ENCODE measurements at regions not wholly inside any gene's neighbourhood (a gene's known extent, or its start where the extent isn't known, plus 50 kb on each side); places are given as distances from the start of the nearest gene placed in this dataset.

DNA sequence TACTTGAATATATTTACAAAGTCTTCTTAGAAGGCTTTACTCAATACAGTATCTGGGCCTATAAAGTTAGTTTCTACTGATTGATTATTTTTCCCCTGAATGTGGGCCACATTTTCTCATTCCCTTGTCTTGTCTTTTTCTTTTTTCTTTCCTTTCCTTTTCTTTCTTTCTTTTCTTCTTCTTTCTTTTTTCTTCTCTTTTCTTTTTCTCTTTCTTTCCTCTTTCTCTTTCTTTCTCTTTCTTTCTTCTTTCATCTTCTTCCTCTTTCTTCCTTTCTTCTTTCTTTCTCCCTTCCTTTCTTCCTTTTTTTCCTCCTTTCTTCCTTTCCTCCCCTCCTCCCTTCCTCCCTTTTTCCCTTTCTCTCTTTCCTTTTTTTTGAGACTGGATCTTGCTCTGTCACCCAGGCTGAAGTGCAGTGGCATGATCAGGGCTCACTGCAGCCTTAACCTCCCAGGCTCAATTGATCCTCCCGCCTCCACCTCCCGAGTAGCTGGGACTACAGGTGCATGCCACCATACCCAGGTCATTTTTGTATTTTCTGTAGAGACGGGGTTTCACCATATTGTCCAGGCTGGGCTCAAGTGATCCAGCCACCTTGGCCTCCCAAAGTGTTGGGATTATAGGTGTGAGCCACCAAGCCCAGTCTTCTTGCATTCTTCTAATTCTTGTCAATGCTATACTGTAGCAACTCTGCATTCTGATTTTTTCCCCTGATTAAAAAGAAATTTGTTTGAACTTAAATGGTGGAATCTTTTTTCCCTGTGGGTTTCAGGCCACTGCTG, 133.1 kb upstream of the FBXO11 start:
- DNase-seq (ENCODE audit: low read depth): no peak
- TF ChIP-seq, protein P1, sequence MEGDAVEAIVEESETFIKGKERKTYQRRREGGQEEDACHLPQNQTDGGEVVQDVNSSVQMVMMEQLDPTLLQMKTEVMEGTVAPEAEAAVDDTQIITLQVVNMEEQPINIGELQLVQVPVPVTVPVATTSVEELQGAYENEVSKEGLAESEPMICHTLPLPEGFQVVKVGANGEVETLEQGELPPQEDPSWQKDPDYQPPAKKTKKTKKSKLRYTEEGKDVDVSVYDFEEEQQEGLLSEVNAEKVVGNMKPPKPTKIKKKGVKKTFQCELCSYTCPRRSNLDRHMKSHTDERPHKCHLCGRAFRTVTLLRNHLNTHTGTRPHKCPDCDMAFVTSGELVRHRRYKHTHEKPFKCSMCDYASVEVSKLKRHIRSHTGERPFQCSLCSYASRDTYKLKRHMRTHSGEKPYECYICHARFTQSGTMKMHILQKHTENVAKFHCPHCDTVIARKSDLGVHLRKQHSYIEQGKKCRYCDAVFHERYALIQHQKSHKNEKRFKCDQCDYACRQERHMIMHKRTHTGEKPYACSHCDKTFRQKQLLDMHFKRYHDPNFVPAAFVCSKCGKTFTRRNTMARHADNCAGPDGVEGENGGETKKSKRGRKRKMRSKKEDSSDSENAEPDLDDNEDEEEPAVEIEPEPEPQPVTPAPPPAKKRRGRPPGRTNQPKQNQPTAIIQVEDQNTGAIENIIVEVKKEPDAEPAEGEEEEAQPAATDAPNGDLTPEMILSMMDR (IDR thresholded peaks at IDR 0.05; ENCODE audit: low read depth, low read length, missing control alignments): no peak

DNA sequence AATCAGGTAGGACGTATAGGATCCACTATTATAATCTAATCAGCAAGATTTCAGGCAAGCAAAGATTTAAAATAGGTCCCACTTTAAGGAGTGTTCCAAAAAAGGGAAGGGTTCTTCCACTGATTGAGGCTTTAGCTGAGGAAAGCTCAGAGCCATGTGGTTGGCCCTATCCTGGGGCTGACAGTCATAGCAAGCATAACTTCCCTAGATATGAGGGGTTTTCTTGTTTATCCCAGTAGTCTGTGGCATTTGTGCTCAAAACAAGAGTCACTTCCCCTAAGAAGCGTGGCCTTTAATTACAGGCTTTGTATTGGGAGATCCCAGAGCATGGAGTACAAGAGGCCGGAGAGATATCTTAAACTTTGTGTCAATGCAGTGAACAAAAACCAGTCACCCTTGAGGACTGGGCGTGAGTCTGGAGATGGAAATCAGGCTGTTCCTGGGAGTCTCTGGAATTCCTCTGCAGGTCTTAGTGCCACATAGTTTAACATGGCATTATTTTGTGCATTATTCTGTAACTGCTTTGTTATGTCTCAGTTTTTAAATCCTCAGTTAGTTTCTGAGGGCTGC, 136.9 kb upstream of the FBXO11 start:
- DNase-seq (ENCODE audit: low read depth): no peak
- H3K4me3 ChIP-seq (ENCODE audit: low read depth, low read length): no peak overlapping the region
- TF ChIP-seq, protein P1 (IDR thresholded peaks at IDR 0.05; ENCODE audit: low read depth, low read length, missing control alignments): no peak

More for the DNA sequence above, 133.1 kb upstream of the FBXO11 start:
- no peak overlapping the region for H3K4me3 ChIP-seq (ENCODE audit: low read depth, low read length)

DNA sequence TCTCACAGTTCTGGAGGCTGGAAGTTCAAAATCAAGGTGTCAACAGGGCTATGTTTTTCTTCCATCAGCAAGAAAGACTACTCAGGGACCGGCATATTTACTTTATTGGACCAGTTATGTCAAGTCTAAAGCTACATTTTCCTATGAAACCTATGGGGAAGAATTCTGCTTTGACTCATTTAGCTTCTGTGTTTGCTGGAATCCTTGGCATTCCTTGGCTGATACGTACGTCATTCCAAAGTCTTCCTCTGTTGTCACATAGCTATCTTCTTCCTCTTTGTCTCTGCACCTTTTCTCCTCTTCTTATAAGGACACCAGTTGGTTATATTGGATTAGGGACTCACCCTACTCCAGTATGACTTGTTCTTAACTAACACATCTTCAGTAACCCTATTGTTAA, 137.4 kb upstream of the FBXO11 start:
- TF ChIP-seq, protein P1 (IDR thresholded peaks at IDR 0.05; ENCODE audit: low read depth, low read length, missing control alignments): no peak
- no peak overlapping the region for H3K4me3 ChIP-seq (ENCODE audit: low read depth, low read length)

DNA sequence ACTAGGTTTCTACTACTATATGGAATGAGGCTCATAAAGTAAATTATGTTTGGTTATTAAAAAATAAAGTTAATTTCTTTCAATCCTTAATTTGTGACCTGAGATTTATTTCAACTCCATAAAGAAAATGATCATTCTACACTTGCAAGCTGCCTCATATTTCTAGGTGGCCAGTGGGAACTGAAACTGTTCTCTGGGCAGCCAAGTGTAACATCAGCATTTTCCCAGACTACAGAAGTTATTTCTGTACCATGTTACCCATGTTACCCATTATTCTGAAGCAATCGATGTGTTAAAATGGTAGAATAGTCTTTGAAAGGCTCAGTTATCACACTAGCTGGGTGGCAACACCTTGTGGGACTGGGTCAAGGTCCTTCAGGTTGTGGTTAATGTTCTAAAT, 139.3 kb upstream of the FBXO11 start:
- no peak for DNase-seq (ENCODE audit: low read depth)
- no peak overlapping the region for H3K4me3 ChIP-seq (ENCODE audit: low read depth, low read length)
- TF ChIP-seq, protein P1 (IDR thresholded peaks at IDR 0.05; ENCODE audit: low read depth, low read length, missing control alignments): no peak

More for the DNA sequence above, 137.4 kb upstream of the FBXO11 start:
- no peak for DNase-seq (ENCODE audit: low read depth)

DNA sequence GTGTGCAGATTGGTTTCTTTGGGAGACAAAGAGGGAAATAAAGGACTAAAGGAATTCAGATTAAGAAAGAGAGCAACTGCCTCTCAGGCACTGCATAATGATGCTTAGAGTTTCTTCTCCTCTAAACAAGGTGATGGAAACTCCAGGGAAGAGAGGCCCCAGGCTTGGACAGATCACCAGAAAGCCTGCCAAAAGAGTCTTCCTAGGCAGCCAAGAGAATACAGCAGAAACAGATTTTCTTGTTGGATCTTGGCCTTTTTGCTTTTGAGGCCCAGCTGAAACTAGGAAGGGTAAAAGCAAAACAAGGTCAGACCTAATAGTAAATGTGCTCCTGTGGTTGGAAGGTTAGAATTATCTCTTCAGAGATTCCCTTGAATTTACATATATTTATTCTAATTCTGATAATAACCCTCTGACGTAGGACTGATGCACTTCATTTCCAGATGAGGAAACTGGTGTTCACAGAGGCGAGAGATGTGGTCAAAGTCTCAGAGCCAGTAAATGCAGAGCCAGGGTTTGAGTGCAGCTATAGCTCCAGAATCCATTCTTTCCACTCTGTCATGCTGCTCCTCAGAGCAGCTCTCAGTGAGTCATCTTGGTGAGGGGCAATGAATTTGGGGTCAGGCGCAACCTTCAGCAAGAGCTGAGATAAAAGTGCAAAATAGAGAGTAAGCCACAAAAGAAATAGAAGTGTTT, 142.3 kb upstream of the FBXO11 start:
- TF ChIP-seq, protein P1 (IDR thresholded peaks at IDR 0.05; ENCODE audit: low read depth, low read length, missing control alignments): no peak
- no peak overlapping the region for H3K4me3 ChIP-seq (ENCODE audit: low read depth, low read length)
- no peak for DNase-seq (ENCODE audit: low read depth)

DNA sequence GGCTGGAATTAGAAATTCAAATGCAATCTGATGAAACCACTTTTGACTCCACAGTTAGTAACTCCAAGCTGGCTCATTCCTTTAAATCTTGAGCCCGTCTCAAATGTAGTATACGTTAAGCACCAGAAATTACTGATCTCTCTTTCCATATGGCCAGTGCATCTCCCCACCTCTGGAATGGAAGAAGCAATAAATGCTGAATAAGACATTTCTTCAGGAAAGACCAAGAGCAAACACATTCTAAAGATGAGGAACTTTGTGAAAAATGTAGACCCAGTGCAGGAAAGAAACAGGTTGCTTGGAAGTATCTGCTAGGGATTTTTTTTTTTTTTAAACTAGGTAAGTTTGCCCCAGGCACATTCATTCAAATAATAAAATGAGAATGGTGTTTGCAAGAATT, 143.1 kb upstream of the FBXO11 start:
- no peak for DNase-seq (ENCODE audit: low read depth)
- H3K4me3 ChIP-seq (ENCODE audit: low read depth, low read length): no peak overlapping the region

More for the DNA sequence above, 143.1 kb upstream of the FBXO11 start:
- TF ChIP-seq, protein P1 (IDR thresholded peaks at IDR 0.05; ENCODE audit: low read depth, low read length, missing control alignments): no peak
